ENCODE measurements at regions not wholly inside any gene's neighbourhood (a gene's known extent, or its start where the extent isn't known, plus 50 kb on each side); places are given as distances from the start of the nearest gene placed in this dataset.
A peak's percentile ranks its signal among the peaks of the same experiment; 100 is the strongest.

DNA sequence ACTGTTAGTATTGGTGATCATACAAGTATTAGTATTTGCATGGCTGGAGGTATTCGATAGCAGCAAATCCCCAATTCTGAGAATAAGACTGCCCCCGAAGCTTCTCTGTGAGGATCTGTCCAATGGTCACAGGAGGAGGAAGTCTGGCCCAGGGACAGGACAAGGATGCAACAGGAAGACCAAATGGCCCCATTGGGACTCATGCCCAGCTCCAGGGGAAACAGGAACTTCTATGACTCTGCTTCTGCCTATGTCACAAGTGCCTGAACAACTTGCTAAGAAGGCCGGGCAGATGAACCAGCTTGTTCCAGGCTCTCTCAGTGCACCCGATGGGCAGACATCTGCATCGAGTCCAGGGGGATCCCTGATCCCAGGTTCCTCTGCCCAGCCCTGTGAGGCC, 172.0 kb upstream of the GRB10 start:
- intact Hi-C loops (cut with DNase I), result loop anchor here in 3 of 10 donors (10.0 kb wide), 3 partner anchors 110 to 170 kb away; no protein-coding TSS in a partner anchor
- no peaks in the 10 kb centered on the region for H3K36me3 ChIP-seq
- H3K9me3 ChIP-seq, result peaks cover 0 to 18% (median 5%) of the 10 kb centered on the region in 11 donors
- WGBS, 2 donors, result 64 to 79% methylated on average over 5 of the region's 5 CpGs
- H3K27me3 ChIP-seq, result no peaks in the 10 kb centered on the region
- H3K4me3 ChIP-seq, result no peak overlapping the region
- peak overlapping the region in 6 of 10 donors; percentile 20 to 61 (median 32) for H3K27ac ChIP-seq
- ATAC-seq (peak in 6 of 8 donors; percentile 23 to 62 (median 48)), DNase-seq (no peak)
- H3K4me1 ChIP-seq, result peaks cover 0 to 31% (median 20%) of the 10 kb centered on the region in 9 donors
- TF ChIP-seq, protein P1, sequence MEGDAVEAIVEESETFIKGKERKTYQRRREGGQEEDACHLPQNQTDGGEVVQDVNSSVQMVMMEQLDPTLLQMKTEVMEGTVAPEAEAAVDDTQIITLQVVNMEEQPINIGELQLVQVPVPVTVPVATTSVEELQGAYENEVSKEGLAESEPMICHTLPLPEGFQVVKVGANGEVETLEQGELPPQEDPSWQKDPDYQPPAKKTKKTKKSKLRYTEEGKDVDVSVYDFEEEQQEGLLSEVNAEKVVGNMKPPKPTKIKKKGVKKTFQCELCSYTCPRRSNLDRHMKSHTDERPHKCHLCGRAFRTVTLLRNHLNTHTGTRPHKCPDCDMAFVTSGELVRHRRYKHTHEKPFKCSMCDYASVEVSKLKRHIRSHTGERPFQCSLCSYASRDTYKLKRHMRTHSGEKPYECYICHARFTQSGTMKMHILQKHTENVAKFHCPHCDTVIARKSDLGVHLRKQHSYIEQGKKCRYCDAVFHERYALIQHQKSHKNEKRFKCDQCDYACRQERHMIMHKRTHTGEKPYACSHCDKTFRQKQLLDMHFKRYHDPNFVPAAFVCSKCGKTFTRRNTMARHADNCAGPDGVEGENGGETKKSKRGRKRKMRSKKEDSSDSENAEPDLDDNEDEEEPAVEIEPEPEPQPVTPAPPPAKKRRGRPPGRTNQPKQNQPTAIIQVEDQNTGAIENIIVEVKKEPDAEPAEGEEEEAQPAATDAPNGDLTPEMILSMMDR (IDR thresholded peaks at IDR 0.05), result no peak

DNA sequence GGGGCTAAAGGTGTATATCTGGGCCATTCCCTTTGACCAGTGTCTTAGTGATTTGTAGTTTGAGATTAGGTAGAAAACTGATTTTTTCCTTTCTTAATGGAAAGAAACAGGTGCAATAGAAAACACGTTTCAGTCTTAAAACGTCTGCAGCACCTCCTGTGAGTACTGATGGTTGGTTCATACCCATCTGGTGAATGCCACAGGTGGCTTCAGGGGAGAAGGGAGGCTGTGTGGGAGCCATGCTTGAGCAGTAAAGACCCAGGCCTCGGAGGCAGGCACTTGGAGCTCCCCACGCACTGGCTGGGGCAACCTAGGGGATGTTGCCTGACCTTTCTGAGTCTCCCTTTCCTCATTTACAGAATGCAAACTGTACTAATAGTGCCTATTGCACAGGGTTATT, 171.5 kb upstream of the GRB10 start:
- TF ChIP-seq, protein P1 (IDR thresholded peaks at IDR 0.05), result no peak
- no peak overlapping the region for H3K4me3 ChIP-seq
- H3K4me1 ChIP-seq, result peaks cover 0 to 31% (median 20%) of the 10 kb centered on the region in 9 donors
- peaks cover 0 to 22% (median 8%) of the 10 kb centered on the region in 11 donors for H3K9me3 ChIP-seq
- intact Hi-C loops (cut with DNase I), result loop anchor here in 3 of 10 donors (10.0 kb wide), 3 partner anchors 111 to 171 kb away; no protein-coding TSS in a partner anchor
- DNase-seq (no peak), ATAC-seq (no peak)
- H3K36me3 ChIP-seq, result no peaks in the 10 kb centered on the region
- H3K27ac ChIP-seq, result peak overlapping the region in 8 of 10 donors; percentile 8 to 61 (median 32)
- H3K27me3 ChIP-seq, result no peaks in the 10 kb centered on the region
- WGBS, 2 donors, result 71 to 76% methylated on average over 4 of the region's 4 CpGs

DNA sequence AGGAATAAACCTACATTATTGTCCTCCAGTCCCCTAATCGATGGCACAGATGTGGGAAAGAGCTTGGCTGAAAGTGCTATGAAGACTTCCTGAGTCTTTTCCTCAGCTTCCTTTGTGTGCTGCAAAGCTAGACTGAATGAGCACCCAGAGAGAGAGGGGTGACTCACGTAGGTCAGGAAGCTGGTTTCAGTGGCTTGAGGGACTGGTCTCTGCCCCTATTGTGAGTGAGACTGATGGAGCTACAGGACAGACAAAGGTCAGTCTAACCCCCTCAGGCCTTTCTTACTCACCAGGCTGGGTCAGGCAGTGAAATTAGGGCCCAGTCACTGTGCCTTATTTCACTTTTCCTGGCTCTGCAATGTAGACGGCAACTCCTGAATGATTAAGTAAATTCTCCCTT, 171.1 kb upstream of the GRB10 start:
- ATAC-seq (peak; percentile 67 to 95 (median 88)), DNase-seq (peak in 1 of 2 donors; percentile 19)
- Histone ChIP-seq H3K4me1 (peaks cover 0 to 31% (median 20%) of the 10 kb centered on the region in 9 donors), H3K4me3 (no peak overlapping the region), H3K27me3 (no peaks in the 10 kb centered on the region), H3K9me3 (peaks cover 0 to 26% (median 12%) of the 10 kb centered on the region in 11 donors), H3K27ac (peak overlapping the region in 8 of 10 donors; percentile 8 to 61 (median 32)), H3K36me3 (no peaks in the 10 kb centered on the region)
- 53 to 59% methylated on average over 3 of the region's 3 CpGs for WGBS, 2 donors
- intact Hi-C loops (cut with DNase I), result loop anchor here in 3 of 10 donors (10.0 kb wide), 3 partner anchors 111 to 171 kb away; no protein-coding TSS in a partner anchor
- TF ChIP-seq, protein P1 (IDR thresholded peaks at IDR 0.05), result no peak

DNA sequence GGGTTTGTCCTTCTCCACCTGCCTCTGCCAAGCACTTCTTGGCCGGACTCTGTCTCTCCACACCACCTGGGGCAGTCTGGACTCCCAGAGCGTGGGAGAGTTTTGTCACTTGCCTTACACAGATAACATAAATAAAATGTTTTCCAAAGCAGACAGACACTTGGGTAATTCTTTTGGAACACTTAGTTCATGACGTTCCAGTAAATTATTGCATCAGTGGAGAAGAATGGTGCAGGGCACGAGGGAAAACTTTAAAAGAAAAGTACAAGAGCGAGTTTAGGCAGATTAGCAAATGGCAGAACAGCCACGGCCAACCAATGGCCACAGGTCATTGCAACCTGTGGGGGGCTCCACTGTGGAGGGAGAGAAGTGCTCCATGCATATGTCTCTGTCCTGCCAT, 170.6 kb upstream of the GRB10 start:
- DNase-seq (no peak), ATAC-seq (peak; percentile 12 to 73 (median 50))
- Histone ChIP-seq H3K36me3 (no peaks in the 10 kb centered on the region), H3K27ac (peak overlapping the region in 6 of 10 donors; percentile 3 to 50 (median 37)), H3K4me1 (peaks cover 0 to 31% (median 20%) of the 10 kb centered on the region in 9 donors), H3K4me3 (no peak overlapping the region), H3K9me3 (peaks cover 0 to 32% (median 14%) of the 10 kb centered on the region in 11 donors), H3K27me3 (no peaks in the 10 kb centered on the region)
- intact Hi-C loops (cut with DNase I), result loop anchor here in 3 of 10 donors (10.0 kb wide), 3 partner anchors 111 to 171 kb away; no protein-coding TSS in a partner anchor
- TF ChIP-seq, protein P1 (IDR thresholded peaks at IDR 0.05), result no peak
- WGBS, 2 donors, result 61 to 74% methylated on average over 6 of the region's 6 CpGs

Data from heart right ventricle (tissue), 16 donors.